Chondrocyte (in vitro differentiated cells): ENCODE measurements at regions not wholly inside any gene's neighbourhood (a gene's known extent, or its start where the extent isn't known, plus 50 kb on each side); places are given as distances from the start of the nearest gene placed in this dataset.

Experiments
- DNase-seq: peaks from one replicate; pipeline ENCODE4 v3.0.0; 2021; ENCODE audit warnings: mixed read lengths, low spot score
- H3K27ac Mint-ChIP-seq: one replicate; pipeline ENCODE4 v1.8.0; 2021; ENCODE audit warnings: mild to moderate bottlenecking, moderate library complexity, mixed read lengths; ENCODE audit not compliant: unreplicated experiment
- H3K27me3 Mint-ChIP-seq: 2 replicates; pipeline ENCODE4 v1.8.0; 2021; ENCODE audit warnings: low read depth, mixed read lengths
- H3K36me3 Mint-ChIP-seq: 2 replicates; pipeline ENCODE4 v1.8.0; 2021; ENCODE audit warnings: low read depth, mixed read lengths
- H3K4me1 Mint-ChIP-seq: 2 replicates; pipeline ENCODE4 v1.8.0; 2021; ENCODE audit warnings: low read depth, mild to moderate bottlenecking, mixed read lengths
- H3K4me3 Mint-ChIP-seq: one replicate; pipeline ENCODE4 v1.8.0; 2021; ENCODE audit warnings: mild to moderate bottlenecking, moderate library complexity, mixed read lengths; ENCODE audit not compliant: unreplicated experiment
- H3K9me3 Mint-ChIP-seq: 2 replicates; pipeline ENCODE4 v1.8.0; 2021; ENCODE audit warnings: low read depth, mixed read lengths
- TF ChIP-seq, protein P1 (sequence below): fragments of 200-600 bp; sonication (generic); IDR thresholded peaks from 2 replicates; pipeline ENCODE4 v1.5.0; 2021; ENCODE audit warnings: antibody characterized with exemption, mild to moderate bottlenecking, moderate library complexity

GRCh38 chr9:24333629-24334028 is 212.1 kb downstream of the IZUMO3 start:
- no peaks in the 10 kb centered on the region for H3K27me3 Mint-ChIP-seq
- no peaks in the 10 kb centered on the region for H3K36me3 Mint-ChIP-seq
- no peak overlapping the region for H3K27ac Mint-ChIP-seq
- H3K4me3 Mint-ChIP-seq = no peak overlapping the region
- no peaks in the 10 kb centered on the region for H3K4me1 Mint-ChIP-seq
- DNase-seq = no peak
- TF ChIP-seq, protein P1, sequence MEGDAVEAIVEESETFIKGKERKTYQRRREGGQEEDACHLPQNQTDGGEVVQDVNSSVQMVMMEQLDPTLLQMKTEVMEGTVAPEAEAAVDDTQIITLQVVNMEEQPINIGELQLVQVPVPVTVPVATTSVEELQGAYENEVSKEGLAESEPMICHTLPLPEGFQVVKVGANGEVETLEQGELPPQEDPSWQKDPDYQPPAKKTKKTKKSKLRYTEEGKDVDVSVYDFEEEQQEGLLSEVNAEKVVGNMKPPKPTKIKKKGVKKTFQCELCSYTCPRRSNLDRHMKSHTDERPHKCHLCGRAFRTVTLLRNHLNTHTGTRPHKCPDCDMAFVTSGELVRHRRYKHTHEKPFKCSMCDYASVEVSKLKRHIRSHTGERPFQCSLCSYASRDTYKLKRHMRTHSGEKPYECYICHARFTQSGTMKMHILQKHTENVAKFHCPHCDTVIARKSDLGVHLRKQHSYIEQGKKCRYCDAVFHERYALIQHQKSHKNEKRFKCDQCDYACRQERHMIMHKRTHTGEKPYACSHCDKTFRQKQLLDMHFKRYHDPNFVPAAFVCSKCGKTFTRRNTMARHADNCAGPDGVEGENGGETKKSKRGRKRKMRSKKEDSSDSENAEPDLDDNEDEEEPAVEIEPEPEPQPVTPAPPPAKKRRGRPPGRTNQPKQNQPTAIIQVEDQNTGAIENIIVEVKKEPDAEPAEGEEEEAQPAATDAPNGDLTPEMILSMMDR = no peak
- peaks cover 6% of the 10 kb centered on the region for H3K9me3 Mint-ChIP-seq

- no peak overlapping the region for H3K4me3 Mint-ChIP-seq
- no peaks in the 10 kb centered on the region for H3K4me1 Mint-ChIP-seq
- peaks cover 24% of the 10 kb centered on the region for H3K9me3 Mint-ChIP-seq
- peaks cover 1% of the 10 kb centered on the region for H3K36me3 Mint-ChIP-seq
- no peak overlapping the region for H3K27ac Mint-ChIP-seq
- DNase-seq = no peak
- no peaks in the 10 kb centered on the region for H3K27me3 Mint-ChIP-seq
- TF ChIP-seq, protein P1 = no peak
Measured at GRCh38 chr9:24298912-24299311, 246.8 kb downstream of the IZUMO3 start.

DNA sequence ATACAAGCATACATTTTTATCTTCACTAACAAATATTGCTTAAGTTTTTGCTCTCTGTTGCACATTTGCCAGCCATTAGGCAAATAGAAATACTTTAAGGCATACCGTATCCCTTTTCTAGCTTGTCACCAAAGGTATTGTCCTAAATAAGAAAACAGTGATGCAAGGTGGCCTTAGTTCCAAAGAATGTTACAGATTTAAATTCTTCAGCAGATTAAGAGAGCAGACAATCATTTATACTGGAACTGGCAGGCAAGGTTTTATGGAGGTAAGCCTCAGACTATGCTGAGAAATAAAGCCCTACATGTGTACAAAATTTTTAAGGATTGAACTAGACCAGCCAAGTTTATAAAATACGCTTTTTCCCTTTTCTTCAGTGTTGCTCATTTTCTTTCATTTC is 247.8 kb downstream of the IZUMO3 start:
- DNase-seq = no peak
- Mint-ChIP-seq H3K4me3 (no peak overlapping the region), H3K4me1 (no peaks in the 10 kb centered on the region), H3K36me3 (peaks cover 1% of the 10 kb centered on the region), H3K27me3 (no peaks in the 10 kb centered on the region), H3K9me3 (peaks cover 15% of the 10 kb centered on the region), H3K27ac (no peak overlapping the region)
- TF ChIP-seq, protein P1 = no peak

- Mint-ChIP-seq H3K4me3 (no peak overlapping the region), H3K4me1 (no peaks in the 10 kb centered on the region), H3K36me3 (peaks cover 1% of the 10 kb centered on the region), H3K27ac (no peak overlapping the region), H3K9me3 (peaks cover 22% of the 10 kb centered on the region), H3K27me3 (no peaks in the 10 kb centered on the region)
- DNase-seq = no peak
- TF ChIP-seq, protein P1 = no peak
Measured at GRCh38 chr9:24296124-24296523, 249.6 kb downstream of the IZUMO3 start.

- TF ChIP-seq, protein P1 = no peak
- peaks cover 17% of the 10 kb centered on the region for H3K9me3 Mint-ChIP-seq
Measured at GRCh38 chr9:24293386-24293785, 252.3 kb downstream of the IZUMO3 start.

More at GRCh38 chr9:24293386-24293785, 252.3 kb downstream of the IZUMO3 start:
- no peak overlapping the region for H3K27ac Mint-ChIP-seq
- H3K4me3 Mint-ChIP-seq = no peak overlapping the region
- no peaks in the 10 kb centered on the region for H3K27me3 Mint-ChIP-seq
- no peaks in the 10 kb centered on the region for H3K36me3 Mint-ChIP-seq
- no peaks in the 10 kb centered on the region for H3K4me1 Mint-ChIP-seq
- DNase-seq = no peak
